Prostate gland (tissue), 2 donors: ENCODE measurements at regions not wholly inside any gene's neighbourhood (a gene's known extent, or its start where the extent isn't known, plus 50 kb on each side); places are given as distances from the start of the nearest gene placed in this dataset.

ENCODE experiments used
- DNase-seq: peaks from one replicate; pipeline ENCODE4 v3.0.0-alpha.2; 2019; ENCODE audit warnings: low spot score
- H3K27ac ChIP-seq, 2 donors: fragments of 200-600 bp; sonication (generic); 2 replicates each; pipeline ENCODE4 v1.5.1; 2017 to 2019
- H3K27me3 ChIP-seq: fragments of 200-600 bp; sonication (generic); replicated peaks from 2 replicates; pipeline ENCODE4 v1.5.1; 2019; ENCODE audit not compliant: insufficient read depth
- H3K36me3 ChIP-seq, 2 donors: fragments of 200-600 bp; sonication (generic); 1 replicate in 1 of 2; 2 replicates in 1 of 2; pipeline versions ENCODE4 v1.5.1 to v1.8.1; 2017 to 2019
- H3K4me1 ChIP-seq: fragments of 200-600 bp; sonication (generic); replicated peaks from 2 replicates; pipeline ENCODE4 v1.5.1; 2019
- H3K4me3 ChIP-seq, 2 donors: fragments of 200-600 bp; sonication (generic); 2 replicates each; pipeline ENCODE4 v1.5.1; 2017 to 2019
- H3K9me3 ChIP-seq: fragments of 200-600 bp; sonication (generic); 2 replicates; pipeline ENCODE4 v1.5.1; 2017
- POLR2A ChIP-seq: fragments of 450-650 bp; IDR thresholded peaks from one replicate; pipeline ENCODE4 v1.6.1; 2016; ENCODE audit warnings: antibody characterized with exemption, mild to moderate bottlenecking
- POLR2AphosphoS5 ChIP-seq: sonication (generic); formaldehyde crosslinking; IDR thresholded peaks from one replicate; pipeline ENCODE4 v1.6.1; 2017; ENCODE audit warnings: antibody characterized with exemption
- WGBS: methylation state at CpG from one replicate; pipeline ENCODE4 v1.1.5; 2018; 5-methylcytosine and 5-hydroxymethylcytosine counted together
- intact Hi-C: fragments of 100-400 bp; cut with DNase I; formaldehyde crosslinking; loops from one replicate; pipeline ENCODE4 v1.14.2; 2022
- TF ChIP-seq, protein P1 (sequence below), 4 experiments: fragments of 200-600 bp in 2 of 4; fragments of 450-650 bp in 2 of 4; sonication (generic) in 2 of 4; IDR thresholded peaks; 1 replicate in 3 of 4; 2 replicates in 1 of 4; pipeline ENCODE4 v1.5.1; 2016 to 2019; ENCODE audit warnings: antibody characterized with exemption in 4 of 4, mild to moderate bottlenecking in 2 of 4, moderate library complexity in 2 of 4

- Histone ChIP-seq H3K4me1 (no peaks in the 10 kb centered on the region), H3K9me3 (no peaks in the 10 kb centered on the region), H3K27me3 (no peaks in the 10 kb centered on the region), H3K27ac (no peak overlapping the region), H3K36me3 (no peaks in the 10 kb centered on the region), H3K4me3 (no peak overlapping the region)
- DNase-seq: no peak
- no peak for TF ChIP-seq POLR2AphosphoS5
- TF ChIP-seq, protein P1, sequence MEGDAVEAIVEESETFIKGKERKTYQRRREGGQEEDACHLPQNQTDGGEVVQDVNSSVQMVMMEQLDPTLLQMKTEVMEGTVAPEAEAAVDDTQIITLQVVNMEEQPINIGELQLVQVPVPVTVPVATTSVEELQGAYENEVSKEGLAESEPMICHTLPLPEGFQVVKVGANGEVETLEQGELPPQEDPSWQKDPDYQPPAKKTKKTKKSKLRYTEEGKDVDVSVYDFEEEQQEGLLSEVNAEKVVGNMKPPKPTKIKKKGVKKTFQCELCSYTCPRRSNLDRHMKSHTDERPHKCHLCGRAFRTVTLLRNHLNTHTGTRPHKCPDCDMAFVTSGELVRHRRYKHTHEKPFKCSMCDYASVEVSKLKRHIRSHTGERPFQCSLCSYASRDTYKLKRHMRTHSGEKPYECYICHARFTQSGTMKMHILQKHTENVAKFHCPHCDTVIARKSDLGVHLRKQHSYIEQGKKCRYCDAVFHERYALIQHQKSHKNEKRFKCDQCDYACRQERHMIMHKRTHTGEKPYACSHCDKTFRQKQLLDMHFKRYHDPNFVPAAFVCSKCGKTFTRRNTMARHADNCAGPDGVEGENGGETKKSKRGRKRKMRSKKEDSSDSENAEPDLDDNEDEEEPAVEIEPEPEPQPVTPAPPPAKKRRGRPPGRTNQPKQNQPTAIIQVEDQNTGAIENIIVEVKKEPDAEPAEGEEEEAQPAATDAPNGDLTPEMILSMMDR (IDR thresholded peaks at IDR 0.05): no peak
- no peak for TF ChIP-seq POLR2A
- intact Hi-C loops: no loop called here
Measured at GRCh38 chr5:67337751-67338150, 141.2 kb upstream of the CD180 start.

DNA sequence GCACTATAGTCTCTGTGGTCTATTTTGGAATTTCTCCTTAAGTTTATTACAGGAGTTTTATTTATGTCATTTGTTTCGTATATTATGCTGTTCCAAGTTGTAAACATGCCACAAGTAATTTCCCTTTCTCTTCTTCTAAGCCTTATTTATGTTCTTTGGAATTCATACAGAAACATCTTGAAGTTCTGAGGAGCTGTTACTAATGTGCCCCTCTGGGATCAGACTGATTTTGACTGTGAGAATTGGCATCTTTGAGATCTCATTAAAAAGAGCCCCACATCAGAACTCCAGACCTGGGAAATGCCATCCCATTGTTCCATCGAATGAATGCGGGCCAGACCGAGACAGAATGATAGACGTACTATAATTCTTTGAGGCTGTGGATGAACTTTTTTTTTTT lies 138.8 kb upstream of the CD180 start:
- TF ChIP-seq POLR2A: no peak
- no peak for TF ChIP-seq POLR2AphosphoS5
- TF ChIP-seq, protein P1 (IDR thresholded peaks at IDR 0.05): no peak
- no peak for DNase-seq
- 37% methylated on average over 5 of the region's 5 CpGs for WGBS
- Histone ChIP-seq H3K27me3 (no peaks in the 10 kb centered on the region), H3K36me3 (no peaks in the 10 kb centered on the region), H3K4me1 (no peaks in the 10 kb centered on the region), H3K4me3 (no peak overlapping the region), H3K9me3 (no peaks in the 10 kb centered on the region), H3K27ac (no peak overlapping the region)
- intact Hi-C loops: no loop called here

DNA sequence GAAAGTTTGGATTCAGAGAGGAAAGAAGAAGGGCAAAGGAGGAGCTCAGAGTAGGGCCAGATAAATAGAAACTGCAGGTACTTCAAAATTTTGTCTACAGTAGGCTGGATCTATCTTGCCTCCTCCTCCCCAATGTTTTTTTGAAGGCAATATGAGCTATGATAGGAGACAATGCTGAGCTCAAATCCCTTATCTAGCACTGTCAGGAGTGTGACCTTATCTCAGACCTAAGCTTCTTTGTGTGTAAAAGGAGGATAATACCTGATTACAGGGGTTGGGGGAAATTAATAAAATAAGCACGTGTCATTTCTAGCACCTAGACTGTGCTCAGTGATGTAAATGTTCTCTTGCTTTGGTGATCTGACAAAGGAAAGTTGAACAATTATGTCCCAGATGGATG lies 137.8 kb upstream of the CD180 start:
- Histone ChIP-seq H3K4me3 (no peak overlapping the region), H3K27me3 (no peaks in the 10 kb centered on the region), H3K36me3 (no peaks in the 10 kb centered on the region), H3K27ac (no peak overlapping the region), H3K4me1 (no peaks in the 10 kb centered on the region), H3K9me3 (no peaks in the 10 kb centered on the region)
- WGBS: 69% methylated on average over 1 of the region's 1 CpG
- DNase-seq: no peak
- intact Hi-C loops: no loop called here
- TF ChIP-seq, protein P1 (IDR thresholded peaks at IDR 0.05): no peak
- TF ChIP-seq POLR2A (no peak), POLR2AphosphoS5 (no peak)

DNA sequence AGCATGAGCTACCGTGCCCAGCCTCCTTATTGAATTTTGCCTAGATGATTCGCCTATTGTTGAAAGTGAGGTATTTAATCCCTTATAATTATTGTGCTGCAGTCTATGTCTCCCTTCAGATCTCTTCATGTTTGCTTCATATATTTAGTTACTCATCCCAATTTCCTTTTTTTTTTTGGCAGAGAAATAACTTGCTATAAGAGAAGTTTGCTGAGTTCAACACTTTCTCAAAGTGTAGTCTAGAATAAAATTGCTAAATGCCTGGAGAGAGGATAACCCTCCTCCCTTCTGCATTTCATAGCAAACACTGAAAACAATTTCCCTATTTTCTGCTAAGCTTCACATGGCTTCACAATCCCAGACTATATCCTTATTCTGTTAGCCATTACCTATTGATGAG lies 136.6 kb upstream of the CD180 start:
- no peaks in the 10 kb centered on the region for H3K36me3 ChIP-seq
- TF ChIP-seq, protein P1 (IDR thresholded peaks at IDR 0.05): no peak
- TF ChIP-seq POLR2A: no peak
- TF ChIP-seq POLR2AphosphoS5: no peak
- no peaks in the 10 kb centered on the region for H3K4me1 ChIP-seq
- DNase-seq: no peak
- intact Hi-C loops: no loop called here
- no peaks in the 10 kb centered on the region for H3K27me3 ChIP-seq
- H3K27ac ChIP-seq: no peak overlapping the region
- H3K9me3 ChIP-seq: no peaks in the 10 kb centered on the region
- 95% methylated on average over 2 of the region's 2 CpGs for WGBS
- H3K4me3 ChIP-seq: no peak overlapping the region

- Histone ChIP-seq H3K4me1 (no peaks in the 10 kb centered on the region), H3K36me3 (no peaks in the 10 kb centered on the region), H3K9me3 (no peaks in the 10 kb centered on the region), H3K27ac (no peak overlapping the region), H3K4me3 (no peak overlapping the region), H3K27me3 (no peaks in the 10 kb centered on the region)
- intact Hi-C loops: no loop called here
- TF ChIP-seq POLR2AphosphoS5: no peak
- TF ChIP-seq POLR2A: no peak
- TF ChIP-seq, protein P1 (IDR thresholded peaks at IDR 0.05): no peak
- no peak for DNase-seq
- 84% methylated on average over 4 of the region's 4 CpGs for WGBS
Measured at GRCh38 chr5:67331296-67331925, 134.8 kb upstream of the CD180 start.
